Gastroesophageal sphincter (tissue), 3 donors: ENCODE measurements at regions not wholly inside any gene's neighbourhood (a gene's known extent, or its start where the extent isn't known, plus 50 kb on each side); places are given as distances from the start of the nearest gene placed in this dataset.

Experiments
- CTCF ChIP-seq, 4 experiments: fragments of 200-600 bp in 2 of 4; fragments of 450-650 bp in 2 of 4; sonication (generic) in 1 of 4; IDR thresholded peaks; one replicate each; pipeline ENCODE4 v1.5.1; 2017 to 2019; ENCODE audit warnings: antibody characterized with exemption in 4 of 4, mild to moderate bottlenecking in 2 of 4, moderate library complexity in 2 of 4
- EP300 ChIP-seq: sonication (generic); formaldehyde crosslinking; IDR thresholded peaks from one replicate; pipeline ENCODE4 v1.6.1; 2017; ENCODE audit warnings: antibody characterized with exemption, mild to moderate bottlenecking

- TF ChIP-seq CTCF (IDR thresholded peaks at IDR 0.05) (no peak), EP300 (no peak)
Measured at GRCh38 chr11:10952872-10953271, 95.0 kb upstream of the ZBED5 start.
